Brain microvascular endothelial cell (primary cell): ENCODE measurements at regions not wholly inside any gene's neighbourhood (a gene's known extent, or its start where the extent isn't known, plus 50 kb on each side); places are given as distances from the start of the nearest gene placed in this dataset.

Experiments
- DNase-seq: peaks from one replicate; pipeline ENCODE4 v3.0.0-alpha.2; 2020
- H3K27ac ChIP-seq: fragments of 250-450 bp; sonication (Bioruptor Pico); 2 replicates; pipeline ENCODE4 v1.5.1; 2020; ENCODE audit warnings: mild to moderate bottlenecking, moderate library complexity
- H3K27me3 ChIP-seq: fragments of 250-450 bp; sonication (Bioruptor Pico); replicated peaks from 2 replicates; pipeline ENCODE4 v1.5.1; 2020; ENCODE audit warnings: mild to moderate bottlenecking
- H3K36me3 ChIP-seq: fragments of 250-450 bp; sonication (Bioruptor Pico); replicated peaks from 2 replicates; pipeline ENCODE4 v1.5.1; 2020; ENCODE audit warnings: mild to moderate bottlenecking
- H3K4me3 ChIP-seq: 2 replicates; pipeline ENCODE4 v1.5.1; 2011; ENCODE audit warnings: low read depth, mild to moderate bottlenecking, control low read depth, low read length, moderate library complexity
- in situ Hi-C: cut with HindIII; loops from 2 replicates; pipeline ENCODE4 v1.10.0; 2017; ENCODE audit warnings: low sequenced_read_pairs, low pct_ligation_motif_present
- TF ChIP-seq, protein P1 (sequence below): IDR thresholded peaks from 2 replicates; pipeline ENCODE4 v1.5.1; 2011; ENCODE audit warnings: low read depth, mild to moderate bottlenecking, moderate library complexity, low read length, control low read depth, inconsistent platforms; ENCODE audit errors: missing control alignments

- Histone ChIP-seq H3K27ac (no peak overlapping the region), H3K27me3 (no peaks in the 10 kb centered on the region), H3K4me3 (no peak overlapping the region), H3K36me3 (no peaks in the 10 kb centered on the region)
- DNase-seq, result no peak
- in situ Hi-C loops, result no loop called here
- TF ChIP-seq, protein P1, sequence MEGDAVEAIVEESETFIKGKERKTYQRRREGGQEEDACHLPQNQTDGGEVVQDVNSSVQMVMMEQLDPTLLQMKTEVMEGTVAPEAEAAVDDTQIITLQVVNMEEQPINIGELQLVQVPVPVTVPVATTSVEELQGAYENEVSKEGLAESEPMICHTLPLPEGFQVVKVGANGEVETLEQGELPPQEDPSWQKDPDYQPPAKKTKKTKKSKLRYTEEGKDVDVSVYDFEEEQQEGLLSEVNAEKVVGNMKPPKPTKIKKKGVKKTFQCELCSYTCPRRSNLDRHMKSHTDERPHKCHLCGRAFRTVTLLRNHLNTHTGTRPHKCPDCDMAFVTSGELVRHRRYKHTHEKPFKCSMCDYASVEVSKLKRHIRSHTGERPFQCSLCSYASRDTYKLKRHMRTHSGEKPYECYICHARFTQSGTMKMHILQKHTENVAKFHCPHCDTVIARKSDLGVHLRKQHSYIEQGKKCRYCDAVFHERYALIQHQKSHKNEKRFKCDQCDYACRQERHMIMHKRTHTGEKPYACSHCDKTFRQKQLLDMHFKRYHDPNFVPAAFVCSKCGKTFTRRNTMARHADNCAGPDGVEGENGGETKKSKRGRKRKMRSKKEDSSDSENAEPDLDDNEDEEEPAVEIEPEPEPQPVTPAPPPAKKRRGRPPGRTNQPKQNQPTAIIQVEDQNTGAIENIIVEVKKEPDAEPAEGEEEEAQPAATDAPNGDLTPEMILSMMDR, result no peak
Measured at GRCh38 chr17:34066528-34066927, 188.6 kb upstream of the CCL2 start.

- Histone ChIP-seq H3K27ac (no peak overlapping the region), H3K4me3 (no peak overlapping the region), H3K27me3 (no peaks in the 10 kb centered on the region), H3K36me3 (no peaks in the 10 kb centered on the region)
- TF ChIP-seq, protein P1, result no peak
- no peak for DNase-seq
- in situ Hi-C loops, result no loop called here
Measured at GRCh38 chr17:34067011-34067410, 188.1 kb upstream of the CCL2 start.

- Histone ChIP-seq H3K4me3 (no peak overlapping the region), H3K27me3 (no peaks in the 10 kb centered on the region), H3K27ac (no peak overlapping the region), H3K36me3 (no peaks in the 10 kb centered on the region)
- in situ Hi-C loops, result no loop called here
- no peak for DNase-seq
- TF ChIP-seq, protein P1, result no peak
Measured at GRCh38 chr17:34068571-34068970, 186.5 kb upstream of the CCL2 start.

DNA sequence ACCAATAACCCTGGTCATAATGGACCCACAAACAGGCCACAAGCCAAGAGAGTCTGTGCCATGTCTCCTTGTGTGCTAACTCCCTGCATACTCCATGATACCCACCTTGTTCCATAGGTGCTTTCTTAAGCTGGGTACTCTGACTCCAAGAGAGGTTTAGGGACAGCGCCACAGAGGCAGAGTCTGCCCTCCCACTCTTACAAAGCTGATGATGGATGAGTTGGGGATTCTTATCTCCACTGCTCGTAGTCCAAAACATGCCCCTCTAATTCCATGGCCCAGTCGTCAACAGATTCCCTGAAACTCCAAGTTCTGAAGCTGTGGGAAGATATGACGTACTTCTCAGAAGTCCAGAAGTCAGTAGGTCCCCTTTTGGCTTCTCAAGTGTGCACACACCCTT, 184.4 kb upstream of the CCL2 start:
- in situ Hi-C loops, result no loop called here
- Histone ChIP-seq H3K27me3 (no peaks in the 10 kb centered on the region), H3K36me3 (no peaks in the 10 kb centered on the region), H3K27ac (no peak overlapping the region), H3K4me3 (no peak overlapping the region)
- TF ChIP-seq, protein P1, result no peak
- DNase-seq, result no peak

- Histone ChIP-seq H3K36me3 (no peaks in the 10 kb centered on the region), H3K4me3 (no peak overlapping the region), H3K27ac (no peak overlapping the region), H3K27me3 (no peaks in the 10 kb centered on the region)
- no peak for DNase-seq
- in situ Hi-C loops, result no loop called here
- TF ChIP-seq, protein P1, result no peak
Measured at GRCh38 chr17:34071886-34072420, 183.1 kb upstream of the CCL2 start.

DNA sequence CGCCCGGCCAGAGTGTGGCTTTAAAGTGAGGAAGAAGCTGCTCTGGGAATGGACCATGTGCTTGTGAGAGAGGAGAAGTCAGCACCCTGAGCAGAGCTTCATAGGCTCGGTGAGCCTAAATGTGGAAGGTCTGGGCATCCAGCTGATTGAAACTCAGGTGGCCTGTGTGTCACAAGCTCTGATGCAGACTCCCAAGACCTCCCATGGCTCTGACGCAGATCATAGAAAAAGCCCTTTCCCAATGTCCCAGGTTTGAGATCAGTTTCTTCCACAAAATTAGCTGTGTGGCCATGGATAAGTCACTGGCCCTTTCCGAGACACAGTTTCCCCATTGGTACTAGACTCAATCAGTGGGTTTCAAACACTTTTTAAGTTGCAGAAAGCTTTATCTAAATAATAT, 180.0 kb upstream of the CCL2 start:
- TF ChIP-seq, protein P1, result no peak
- Histone ChIP-seq H3K36me3 (no peaks in the 10 kb centered on the region), H3K4me3 (no peak overlapping the region), H3K27me3 (no peaks in the 10 kb centered on the region), H3K27ac (no peak overlapping the region)
- no peak for DNase-seq
- in situ Hi-C loops, result no loop called here
